ENCODE measurements at regions not wholly inside any gene's neighbourhood (a gene's known extent, or its start where the extent isn't known, plus 50 kb on each side); places are given as distances from the start of the nearest gene placed in this dataset.

GRCh38 chr6:119626884-119627619, 277.5 kb upstream of the MAN1A1 start (continued):
- no peak for TF ChIP-seq NFATC3 (IDR thresholded peaks at IDR 0.05)
- TF ChIP-seq HMG20A (CRISPR knock-in tag; conservative IDR thresholded peaks at IDR 0.05) = no peak
- peak; percentile 55 for TF ChIP-seq VEZF1 (CRISPR knock-in tag; IDR thresholded peaks at IDR 0.05)
- TF ChIP-seq SFPQ (IDR thresholded peaks at IDR 0.05; ENCODE audit: low read depth, low read length) = no peak
- peak; percentile 95 for TF ChIP-seq PML (IDR thresholded peaks at IDR 0.05; ENCODE audit: low read length)
- no peak for TF ChIP-seq ZNF282 (CRISPR knock-in tag; IDR thresholded peaks at IDR 0.05)
- TF ChIP-seq HDAC8 (tag; IDR thresholded peaks at IDR 0.05) = no peak
- no peak for TF ChIP-seq OTX1 (CRISPR knock-in tag; IDR thresholded peaks at IDR 0.05)
- no peak for TF ChIP-seq SIRT6 (IDR thresholded peaks at IDR 0.05; ENCODE audit: low read depth, low read length)
- peak; percentile 98 for TF ChIP-seq ARID1B (IDR thresholded peaks at IDR 0.05)
- no peak for TF ChIP-seq RBM34 (IDR thresholded peaks at IDR 0.05; ENCODE audit: borderline replicate concordance, insufficient read depth, low read length)
- TF ChIP-seq ZBTB49 (CRISPR knock-in tag; IDR thresholded peaks at IDR 0.05; ENCODE audit: borderline replicate concordance) = no peak
- TF ChIP-seq RBM15 (IDR thresholded peaks at IDR 0.05; ENCODE audit: insufficient read depth, low read length) = no peak
- no peak for TF ChIP-seq ZBTB5 (IDR thresholded peaks at IDR 0.05)
- no peak for TF ChIP-seq LCOR (CRISPR knock-in tag; IDR thresholded peaks at IDR 0.05)
- TF ChIP-seq ZNF586 (CRISPR knock-in tag; conservative IDR thresholded peaks at IDR 0.05) = no peak
- no peak for TF ChIP-seq LARP7 (IDR thresholded peaks at IDR 0.05)
- peak; percentile 65; the same call in 1 of the 2 replicates for TF ChIP-seq ZNF584 (CRISPR knock-in tag; IDR thresholded peaks at IDR 0.05; ENCODE audit: low read depth)
- no peak for TF ChIP-seq IFI16 (CRISPR knock-in tag; IDR thresholded peaks at IDR 0.05)
- TF ChIP-seq SMAD4 (CRISPR knock-in tag; conservative IDR thresholded peaks at IDR 0.05) = 0 out of 2 replicates have a peak, but pooled peaks have one; percentile 45
- TF ChIP-seq SAP30 (IDR thresholded peaks at IDR 0.05; ENCODE audit: borderline replicate concordance, insufficient read depth, low read depth, low read length, poor library complexity, severe bottlenecking) = no peak
